EH (cell line): ENCODE measurements at regions not wholly inside any gene's neighbourhood (a gene's known extent, or its start where the extent isn't known, plus 50 kb on each side); places are given as distances from the start of the nearest gene placed in this dataset.

Experiments used
- DNase-seq: peaks from one replicate; pipeline ENCODE4 v3.0.0-alpha.2; 2015; ENCODE audit warnings: low read depth

- DNase-seq, result no peak
Measured at GRCh38 chr5:84599964-84600363, 215.3 kb upstream of the EDIL3 start.

DNA sequence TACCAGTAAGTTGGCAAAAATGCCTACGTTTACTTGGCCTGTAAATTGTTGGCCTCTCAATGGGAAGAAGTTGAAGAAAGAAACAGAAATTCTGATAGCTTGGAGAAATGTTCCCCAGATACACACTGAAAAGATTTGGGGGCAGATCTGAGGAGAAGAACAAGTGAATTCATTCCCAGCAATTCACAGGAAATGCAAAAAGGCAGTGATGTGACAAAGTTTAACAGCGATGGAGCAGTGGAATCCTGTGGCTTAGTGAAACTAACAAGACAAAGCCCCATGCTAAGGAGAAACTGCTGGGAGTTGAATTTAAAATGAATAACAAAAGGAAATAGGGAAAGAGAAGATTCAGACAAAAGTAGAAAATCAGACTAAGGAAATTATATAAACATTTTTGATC is 213.2 kb upstream of the EDIL3 start:
- no peak for DNase-seq

DNA sequence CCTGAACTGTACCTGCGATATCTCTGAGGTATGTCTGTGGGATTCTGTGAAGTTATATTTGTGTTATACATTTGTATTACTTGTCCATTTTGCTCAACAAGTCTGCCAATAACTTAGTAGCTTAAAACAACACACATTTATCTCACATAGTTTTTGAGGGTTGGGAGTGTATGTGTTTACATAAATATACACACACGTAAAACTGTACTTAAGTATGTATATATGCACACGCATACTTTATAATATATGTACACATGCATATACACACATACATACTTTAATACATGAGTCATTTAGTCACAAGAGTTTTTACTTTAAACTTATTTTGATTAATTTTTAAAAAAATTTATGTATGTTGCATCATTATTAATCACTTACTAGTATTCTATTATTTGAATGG is 205.9 kb upstream of the EDIL3 start:
- DNase-seq, result no peak

DNA sequence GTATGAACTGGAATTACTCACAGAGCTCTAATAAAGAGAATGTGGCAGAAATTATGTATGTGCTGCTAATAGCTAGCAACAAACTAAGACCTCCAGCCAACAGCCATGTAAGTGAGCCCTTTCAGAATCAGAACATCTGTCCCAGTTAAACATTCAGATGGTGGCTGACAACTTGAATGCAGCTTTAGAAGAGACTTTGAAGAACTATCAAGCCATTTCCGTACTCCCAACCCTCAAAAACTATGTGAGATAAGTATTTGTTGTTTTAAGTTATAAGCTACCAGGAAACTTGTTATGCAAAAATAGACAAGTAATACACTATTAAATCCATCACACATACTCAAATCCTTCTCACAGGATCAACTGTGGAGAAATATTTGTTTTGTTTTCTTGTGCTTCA is 205.2 kb upstream of the EDIL3 start:
- no peak for DNase-seq

- DNase-seq, result no peak
Measured at GRCh38 chr5:84585218-84585617, 200.5 kb upstream of the EDIL3 start.

DNA sequence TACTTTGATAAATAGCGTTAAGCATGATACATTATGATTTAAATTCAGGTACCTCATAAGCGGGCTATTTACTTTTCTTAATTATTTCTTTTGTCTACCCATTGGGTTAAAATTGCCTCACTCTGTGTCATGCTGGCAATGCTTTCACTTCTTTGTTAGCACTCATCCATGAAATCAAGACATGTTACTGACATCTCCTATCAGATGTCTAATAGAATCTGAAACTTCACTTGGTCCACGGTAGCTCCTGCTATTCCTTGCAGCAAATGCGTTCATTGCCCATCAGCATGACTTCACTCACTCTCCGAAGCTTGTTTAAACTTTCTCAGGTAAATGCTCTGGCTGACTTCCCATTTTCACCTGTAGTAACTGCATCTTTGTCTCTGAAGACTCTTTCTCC is 193.5 kb upstream of the EDIL3 start:
- DNase-seq, result no peak

- no peak for DNase-seq
Measured at GRCh38 chr5:84573017-84573712, 188.5 kb upstream of the EDIL3 start.

GRCh38 chr5:84569307-84569706 is 184.6 kb upstream of the EDIL3 start:
- DNase-seq, result no peak

- DNase-seq, result no peak
Measured at GRCh38 chr5:84568171-84568570, 183.5 kb upstream of the EDIL3 start.

DNA sequence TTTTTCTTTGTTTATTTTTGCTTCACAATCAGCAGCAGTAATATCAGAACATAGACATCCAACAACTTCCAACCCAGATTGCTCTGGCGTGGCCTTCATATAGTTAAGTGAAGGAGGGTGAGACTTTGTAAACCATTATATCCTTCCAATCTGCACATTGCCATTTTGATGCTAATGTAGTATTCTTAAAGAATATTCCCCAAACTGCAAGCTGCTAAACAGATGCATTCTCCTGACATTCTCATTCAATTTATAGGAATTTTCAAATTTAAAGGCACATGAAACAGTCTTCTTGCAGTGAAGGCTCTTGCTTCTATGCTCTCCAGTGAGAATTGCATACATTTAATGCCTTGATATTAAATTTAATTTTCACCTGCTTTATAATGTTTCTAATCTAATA is 181.2 kb upstream of the EDIL3 start:
- DNase-seq, result no peak

- no peak for DNase-seq
Measured at GRCh38 chr5:84564321-84565075, 179.8 kb upstream of the EDIL3 start.

GRCh38 chr5:84550222-84550621 is 165.5 kb upstream of the EDIL3 start:
- DNase-seq, result no peak

DNA sequence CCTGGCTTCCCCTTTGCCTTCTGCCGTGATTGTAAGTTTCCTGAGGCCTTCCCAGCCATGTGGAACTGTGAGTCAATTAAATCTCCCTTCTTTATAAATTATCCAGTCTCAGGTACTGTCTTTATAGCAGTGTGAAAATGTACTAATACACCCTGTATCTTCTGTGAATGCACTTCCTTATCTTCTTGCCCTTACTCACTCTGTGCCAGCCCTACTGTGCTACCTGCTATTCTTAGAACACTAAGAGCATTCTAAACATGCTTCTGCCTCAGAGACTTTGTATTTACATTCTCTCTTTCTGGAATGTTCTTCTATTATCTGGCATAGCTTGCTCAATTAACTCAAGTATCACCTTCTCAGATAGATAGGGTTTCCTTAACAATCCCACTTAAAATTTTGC is 164.4 kb upstream of the EDIL3 start:
- no peak for DNase-seq

DNA sequence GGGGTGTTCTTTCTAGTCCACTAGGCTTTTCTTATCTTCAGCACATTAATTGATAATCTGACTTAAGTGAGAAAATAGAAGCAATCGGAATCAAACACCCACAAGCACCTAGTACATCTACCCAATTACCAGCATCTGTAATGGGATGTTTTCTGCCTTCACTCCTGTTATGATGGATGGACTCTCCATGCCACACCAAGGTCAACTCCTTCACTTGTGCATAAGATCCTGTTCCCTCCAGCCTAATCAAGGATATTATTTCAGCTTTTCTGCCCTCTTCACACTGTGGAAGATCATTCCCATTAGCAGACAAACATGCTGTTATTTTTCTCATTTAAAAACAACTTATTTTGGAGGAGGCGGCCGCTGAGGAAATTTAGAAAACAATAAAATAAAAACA is 162.0 kb upstream of the EDIL3 start:
- DNase-seq, result no peak

DNA sequence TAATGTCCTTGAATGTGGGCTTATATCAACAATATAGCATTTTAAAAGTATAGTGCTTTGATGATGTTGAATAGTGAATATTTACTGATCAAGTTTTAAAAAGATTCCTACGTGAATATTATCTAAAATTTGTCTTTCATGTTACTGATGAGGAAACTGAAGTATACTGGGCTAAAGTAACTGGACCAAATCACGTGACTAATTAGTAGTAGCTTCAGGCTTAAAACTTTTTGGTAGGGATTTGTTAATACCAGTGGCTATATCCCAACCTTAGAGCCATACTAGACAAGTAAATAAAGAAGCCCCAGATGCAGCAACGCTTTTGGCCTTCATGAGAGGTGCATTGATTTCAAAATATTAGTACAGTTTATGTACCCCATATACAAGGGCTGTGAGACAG is 152.1 kb upstream of the EDIL3 start:
- no peak for DNase-seq

GRCh38 chr5:84535281-84535680 is 150.6 kb upstream of the EDIL3 start:
- no peak for DNase-seq

- DNase-seq, result no peak
Measured at GRCh38 chr5:84524491-84524890, 139.8 kb upstream of the EDIL3 start.

DNA sequence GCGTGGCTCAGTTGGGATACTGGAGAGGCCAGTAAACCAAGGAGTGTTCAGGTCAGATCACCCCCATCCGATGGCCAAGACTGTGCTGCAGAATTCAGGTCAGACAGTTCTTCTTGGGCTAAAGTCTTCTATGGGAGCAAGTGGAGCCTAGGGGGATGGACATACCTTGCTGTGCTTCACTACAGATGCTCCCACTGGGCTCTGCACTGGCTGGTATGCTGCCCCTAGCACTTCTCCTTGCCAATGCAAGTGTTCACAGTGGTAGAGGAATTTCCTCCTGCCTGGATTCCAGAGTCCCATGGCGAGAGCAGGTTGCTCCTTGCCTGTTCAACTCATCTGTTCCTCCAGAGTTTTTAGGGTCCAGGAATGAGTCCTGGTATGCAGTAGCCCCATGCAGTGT is 134.2 kb upstream of the EDIL3 start:
- DNase-seq, result no peak

- DNase-seq, result no peak
Measured at GRCh38 chr5:84518370-84518769, 133.7 kb upstream of the EDIL3 start.

DNA sequence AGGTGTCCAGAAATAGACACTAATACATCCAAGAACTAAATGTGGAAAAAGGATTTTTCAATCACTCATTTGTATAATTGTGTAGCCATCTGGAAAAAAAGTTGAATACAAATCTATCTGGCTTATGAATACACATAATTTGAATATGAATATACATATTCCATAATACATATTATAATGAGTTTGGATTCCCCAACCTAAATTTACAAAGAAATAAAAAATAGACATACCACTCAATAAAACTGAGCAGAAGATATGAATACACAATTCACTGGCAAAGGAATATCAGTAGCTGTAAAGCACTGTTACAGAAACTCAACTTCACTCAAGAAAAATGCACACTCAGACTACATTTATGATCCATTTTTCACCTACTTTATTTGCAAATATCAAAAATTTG is 121.9 kb upstream of the EDIL3 start:
- DNase-seq, result no peak

DNA sequence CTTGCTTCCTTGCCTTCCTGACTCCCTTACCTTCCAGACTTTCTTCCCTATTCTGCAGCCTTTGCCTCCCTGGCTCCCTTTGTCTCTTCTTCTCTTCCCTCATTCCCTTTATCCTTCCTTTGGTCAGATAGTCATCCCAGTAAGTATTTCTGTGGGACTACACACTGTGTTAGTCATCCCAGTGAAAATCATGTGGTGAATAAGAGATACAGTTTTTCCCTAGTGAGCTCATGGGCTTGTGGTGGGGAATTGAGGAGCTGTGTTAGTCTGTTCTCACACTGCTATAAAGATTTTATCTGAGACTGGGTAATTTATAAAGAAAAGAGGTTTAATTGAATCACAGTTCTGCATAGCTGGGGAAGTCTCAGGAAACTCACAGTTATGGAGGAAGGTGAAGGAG is 109.8 kb upstream of the EDIL3 start:
- DNase-seq, result peak; percentile 1

DNA sequence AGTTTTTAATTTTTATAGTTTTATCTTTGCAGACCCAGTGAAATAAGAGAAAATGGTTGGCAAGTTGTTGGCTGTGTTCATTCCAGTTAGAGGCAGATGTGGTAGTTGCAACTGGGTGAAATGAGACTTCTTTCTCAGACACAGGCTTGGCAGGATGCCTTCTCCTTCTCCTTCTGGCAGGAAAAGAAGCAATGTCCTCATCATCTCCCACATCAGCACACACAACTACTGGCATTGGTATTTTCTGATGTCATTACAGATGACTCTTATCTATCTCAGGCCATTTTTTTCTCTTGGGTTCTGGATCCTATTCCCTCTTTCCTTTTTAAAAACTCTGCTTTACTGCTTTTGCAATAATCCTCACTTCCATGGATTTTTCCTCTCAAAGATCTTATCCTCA is 103.3 kb upstream of the EDIL3 start:
- no peak for DNase-seq

- DNase-seq, result no peak
Measured at GRCh38 chr5:84480873-84481637, 96.4 kb upstream of the EDIL3 start.
